SJCRH30 (cell line): ENCODE measurements at regions not wholly inside any gene's neighbourhood (a gene's known extent, or its start where the extent isn't known, plus 50 kb on each side); places are given as distances from the start of the nearest gene placed in this dataset.

Experiments used
- DNase-seq, 2 experiments: peaks; one replicate each; pipeline ENCODE4 v3.0.0-alpha.2; 2015 to 2020
- H3K27ac ChIP-seq: fragments of 250-450 bp; sonication (Bioruptor Pico); 2 replicates; pipeline ENCODE4 v1.5.1; 2020; ENCODE audit warnings: mild to moderate bottlenecking, moderate library complexity
- H3K27me3 ChIP-seq: fragments of 250-450 bp; sonication (Bioruptor Pico); 2 replicates; pipeline ENCODE4 v1.5.1; 2020; ENCODE audit warnings: mild to moderate bottlenecking, moderate library complexity
- H3K36me3 ChIP-seq: fragments of 250-450 bp; sonication (Bioruptor Pico); 2 replicates; pipeline ENCODE4 v1.5.1; 2020; ENCODE audit warnings: mild to moderate bottlenecking, moderate library complexity
- H3K4me1 ChIP-seq: fragments of 250-450 bp; sonication (Bioruptor Pico); 2 replicates; pipeline ENCODE4 v1.5.1; 2020; ENCODE audit warnings: mild to moderate bottlenecking, moderate library complexity
- H3K4me3 ChIP-seq: fragments of 250-450 bp; sonication (Bioruptor Pico); 2 replicates; pipeline ENCODE4 v1.5.1; 2020; ENCODE audit warnings: mild to moderate bottlenecking, moderate library complexity
- H3K9me3 ChIP-seq: fragments of 250-450 bp; sonication (Bioruptor Pico); replicated peaks from 2 replicates; pipeline ENCODE4 v1.5.1; 2020; ENCODE audit warnings: mild to moderate bottlenecking, moderate library complexity

DNA sequence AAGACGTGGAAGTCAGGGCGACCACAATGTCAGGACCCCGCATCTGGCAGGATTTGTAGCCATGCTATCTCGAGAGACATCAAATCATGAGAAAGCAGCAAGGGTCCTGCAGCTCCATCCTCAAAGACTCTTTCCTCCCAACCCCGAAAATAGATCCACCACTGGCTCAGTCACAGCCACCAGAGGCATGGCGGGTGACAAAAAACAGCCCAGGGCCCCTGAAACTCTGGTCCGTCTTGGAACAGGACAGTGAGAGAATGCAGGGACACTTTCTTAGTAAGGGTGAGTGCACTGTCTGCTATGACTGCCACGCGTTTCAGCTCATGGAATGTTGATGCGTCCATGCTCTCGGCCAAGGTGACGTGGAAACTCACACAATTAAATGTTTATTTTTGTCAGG is 220.9 kb downstream of the IRX2 start:
- no peaks in the 10 kb centered on the region for H3K4me1 ChIP-seq
- H3K9me3 ChIP-seq: no peaks in the 10 kb centered on the region
- no peak overlapping the region for H3K27ac ChIP-seq
- no peak overlapping the region for H3K4me3 ChIP-seq
- H3K36me3 ChIP-seq: no peaks in the 10 kb centered on the region
- H3K27me3 ChIP-seq: no peaks in the 10 kb centered on the region
- no peak for DNase-seq

DNA sequence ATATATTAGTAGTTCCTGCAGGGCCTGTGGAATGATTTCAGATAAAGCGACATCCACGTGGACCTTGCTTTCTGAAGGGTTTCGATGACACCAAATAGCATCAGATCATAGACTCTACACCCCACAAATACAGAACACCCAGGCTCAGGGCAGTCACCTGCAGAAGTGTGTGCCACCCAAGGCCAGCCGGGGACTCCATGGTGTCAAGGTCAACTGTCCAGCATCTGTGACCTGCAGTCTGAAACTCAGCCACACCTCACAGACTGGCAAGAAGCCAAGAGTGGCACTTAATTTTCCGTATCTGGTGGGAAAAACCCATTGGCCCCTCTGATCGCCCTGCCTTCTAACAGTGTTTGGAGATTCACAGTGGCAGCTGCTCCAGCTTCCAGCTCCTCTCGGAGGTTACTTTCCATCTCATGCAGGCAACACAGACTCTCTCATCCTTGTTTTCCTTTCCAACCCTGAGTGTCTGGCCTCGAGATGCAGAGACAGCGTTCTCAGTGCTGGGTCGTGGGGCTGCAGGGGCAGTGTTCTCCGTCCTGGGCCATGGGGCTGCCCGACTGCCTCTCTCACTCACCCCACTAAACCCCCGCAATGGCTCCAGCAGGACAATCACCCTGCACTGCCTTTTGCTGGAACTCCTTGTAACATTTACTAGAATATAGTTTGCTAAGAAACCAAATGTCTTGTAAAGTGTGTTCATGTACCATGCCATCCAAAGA is 221.9 kb downstream of the IRX2 start:
- no peaks in the 10 kb centered on the region for H3K9me3 ChIP-seq
- DNase-seq: no peak
- H3K27me3 ChIP-seq: no peaks in the 10 kb centered on the region
- no peak overlapping the region for H3K4me3 ChIP-seq
- H3K4me1 ChIP-seq: no peaks in the 10 kb centered on the region
- no peak overlapping the region for H3K27ac ChIP-seq
- H3K36me3 ChIP-seq: no peaks in the 10 kb centered on the region

- no peak for DNase-seq
- Histone ChIP-seq H3K4me3 (no peak overlapping the region), H3K27ac (no peak overlapping the region), H3K27me3 (no peaks in the 10 kb centered on the region), H3K4me1 (no peaks in the 10 kb centered on the region), H3K9me3 (no peaks in the 10 kb centered on the region), H3K36me3 (no peaks in the 10 kb centered on the region)
Measured at GRCh38 chr5:2525351-2525750, 226.1 kb downstream of the IRX2 start.

GRCh38 chr5:2524620-2525019 is 226.9 kb downstream of the IRX2 start:
- no peaks in the 10 kb centered on the region for H3K4me1 ChIP-seq
- no peak for DNase-seq
- no peaks in the 10 kb centered on the region for H3K9me3 ChIP-seq
- no peaks in the 10 kb centered on the region for H3K36me3 ChIP-seq
- no peak overlapping the region for H3K4me3 ChIP-seq
- no peaks in the 10 kb centered on the region for H3K27me3 ChIP-seq
- H3K27ac ChIP-seq: no peak overlapping the region

DNA sequence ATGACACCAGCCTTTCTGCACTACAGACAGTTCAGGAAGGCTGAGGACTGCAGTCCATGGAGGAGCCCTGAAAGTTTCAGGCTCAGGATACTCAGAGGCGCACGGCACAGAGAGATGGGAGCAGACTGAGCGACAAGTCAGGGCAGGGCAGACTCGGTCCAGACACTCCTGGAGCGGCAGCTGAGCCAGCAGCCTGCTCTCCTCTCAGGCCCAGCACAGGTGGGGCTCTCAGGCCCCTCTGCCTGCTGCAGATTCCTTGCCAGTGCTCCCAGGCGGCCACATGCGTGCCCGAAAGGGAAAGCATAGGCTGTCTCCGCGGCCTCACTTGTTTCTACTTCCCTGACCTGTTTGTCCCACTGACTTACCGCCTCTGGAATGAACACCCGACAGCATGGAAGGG is 228.3 kb downstream of the IRX2 start:
- Histone ChIP-seq H3K27me3 (no peaks in the 10 kb centered on the region), H3K27ac (no peak overlapping the region), H3K4me1 (no peaks in the 10 kb centered on the region), H3K36me3 (no peaks in the 10 kb centered on the region), H3K9me3 (no peaks in the 10 kb centered on the region), H3K4me3 (no peak overlapping the region)
- no peak for DNase-seq

GRCh38 chr5:2522372-2522771 is 229.1 kb downstream of the IRX2 start:
- no peaks in the 10 kb centered on the region for H3K9me3 ChIP-seq
- no peak overlapping the region for H3K27ac ChIP-seq
- H3K27me3 ChIP-seq: no peaks in the 10 kb centered on the region
- DNase-seq: no peak
- no peak overlapping the region for H3K4me3 ChIP-seq
- no peaks in the 10 kb centered on the region for H3K36me3 ChIP-seq
- no peaks in the 10 kb centered on the region for H3K4me1 ChIP-seq

DNA sequence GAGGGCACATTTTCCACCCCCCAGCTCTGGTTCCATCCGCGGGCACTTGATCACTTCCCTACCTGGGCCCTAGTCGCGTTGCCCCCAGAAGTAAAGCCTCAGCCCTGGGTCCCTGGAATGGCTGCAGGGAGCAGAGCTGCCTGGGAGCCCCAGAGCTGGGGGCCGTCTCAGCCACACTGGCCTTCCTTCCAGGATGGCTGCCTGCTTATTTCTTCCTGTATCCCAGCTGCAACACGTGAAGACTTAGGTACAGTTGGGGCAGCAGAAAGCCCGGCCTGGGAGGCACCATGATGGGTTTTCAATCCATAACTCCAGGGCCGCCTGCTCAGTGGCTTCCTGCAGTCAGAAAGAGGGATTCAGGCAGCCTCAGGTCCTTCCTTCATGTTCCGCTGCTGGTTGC is 232.3 kb downstream of the IRX2 start:
- DNase-seq: no peak

DNA sequence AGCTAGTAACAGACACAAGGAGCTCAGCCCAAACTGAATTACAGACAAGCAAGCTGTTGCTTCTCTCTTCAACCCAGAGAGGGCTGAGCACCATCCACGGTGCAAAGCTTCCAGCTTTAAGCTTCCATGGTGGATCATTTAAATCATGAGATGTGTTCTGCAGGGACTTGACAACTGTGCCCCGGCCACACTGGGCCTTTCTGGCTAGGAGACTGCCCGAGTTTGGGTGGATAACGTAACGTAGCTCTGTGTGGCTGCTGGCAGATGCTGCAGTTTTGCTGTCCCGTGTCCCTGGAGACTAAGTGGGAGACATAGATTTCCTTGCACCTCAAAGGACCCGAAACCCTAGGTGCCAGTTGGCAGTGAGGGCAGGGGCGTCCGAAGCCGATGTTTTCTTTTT is 234.0 kb downstream of the IRX2 start:
- Histone ChIP-seq H3K27ac (no peak overlapping the region), H3K4me3 (no peak overlapping the region)
- DNase-seq: no peak

More for the DNA sequence above, 232.3 kb downstream of the IRX2 start:
- Histone ChIP-seq H3K4me1 (no peaks in the 10 kb centered on the region), H3K27me3 (no peaks in the 10 kb centered on the region), H3K4me3 (no peak overlapping the region), H3K36me3 (no peaks in the 10 kb centered on the region), H3K27ac (no peak overlapping the region), H3K9me3 (no peaks in the 10 kb centered on the region)

DNA sequence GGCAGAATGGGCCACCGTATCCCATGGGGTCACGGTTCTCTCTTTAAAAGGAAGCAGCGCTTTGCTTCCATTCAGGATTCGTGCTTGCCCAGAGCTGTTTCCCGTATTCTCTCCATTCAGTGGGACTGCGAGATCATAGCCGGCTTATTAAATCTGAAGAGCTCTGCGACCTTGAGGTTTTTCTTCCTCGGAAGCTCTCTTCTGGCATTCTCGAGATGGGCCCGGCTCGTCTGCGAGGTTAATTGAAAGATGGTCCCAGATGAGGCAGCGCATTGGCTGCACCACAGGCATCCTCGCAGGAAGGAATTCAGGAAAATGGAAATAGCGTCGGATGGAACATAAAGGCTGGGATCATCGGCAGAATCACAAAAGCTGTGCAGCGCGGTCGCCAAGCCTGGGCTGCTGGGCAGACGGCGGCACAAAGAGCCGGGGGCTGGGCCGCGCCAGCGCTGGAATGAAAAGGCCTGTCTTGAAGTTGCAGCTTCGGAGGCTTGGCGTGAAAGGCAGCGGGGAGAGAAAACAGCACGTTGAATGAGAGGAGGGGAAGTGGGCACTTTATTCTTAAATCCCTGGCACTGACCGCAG is 236.2 kb downstream of the IRX2 start:
- Histone ChIP-seq H3K36me3 (no peaks in the 10 kb centered on the region), H3K27me3 (no peaks in the 10 kb centered on the region), H3K9me3 (no peaks in the 10 kb centered on the region), H3K4me1 (no peaks in the 10 kb centered on the region), H3K4me3 (no peak overlapping the region), H3K27ac (no peak overlapping the region)
- DNase-seq: no peak

More for the DNA sequence above, 234.0 kb downstream of the IRX2 start:
- Histone ChIP-seq H3K27me3 (no peaks in the 10 kb centered on the region), H3K4me1 (no peaks in the 10 kb centered on the region), H3K36me3 (no peaks in the 10 kb centered on the region), H3K9me3 (no peaks in the 10 kb centered on the region)

DNA sequence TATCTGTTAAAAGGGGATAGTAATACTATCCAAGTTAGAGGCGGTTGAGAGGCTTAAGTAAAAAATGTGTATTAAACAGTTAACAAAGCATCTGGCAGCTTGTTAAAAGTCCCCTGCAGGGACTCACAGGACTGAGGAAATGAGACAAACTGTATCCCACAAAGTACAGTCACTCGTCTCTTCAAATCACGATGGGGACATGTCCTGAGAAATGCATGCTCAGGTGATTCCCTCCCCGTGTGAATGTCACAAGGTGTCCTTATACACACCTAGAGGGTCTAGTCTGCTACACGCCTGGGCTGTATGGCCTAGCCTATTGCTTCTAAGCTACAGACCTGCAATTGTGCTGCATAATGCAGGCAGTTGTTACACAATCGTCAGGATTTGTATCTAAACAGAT is 237.0 kb downstream of the IRX2 start:
- no peaks in the 10 kb centered on the region for H3K4me1 ChIP-seq
- no peaks in the 10 kb centered on the region for H3K27me3 ChIP-seq
- no peak overlapping the region for H3K27ac ChIP-seq
- no peak for DNase-seq
- no peaks in the 10 kb centered on the region for H3K36me3 ChIP-seq
- no peak overlapping the region for H3K4me3 ChIP-seq
- H3K9me3 ChIP-seq: no peaks in the 10 kb centered on the region

DNA sequence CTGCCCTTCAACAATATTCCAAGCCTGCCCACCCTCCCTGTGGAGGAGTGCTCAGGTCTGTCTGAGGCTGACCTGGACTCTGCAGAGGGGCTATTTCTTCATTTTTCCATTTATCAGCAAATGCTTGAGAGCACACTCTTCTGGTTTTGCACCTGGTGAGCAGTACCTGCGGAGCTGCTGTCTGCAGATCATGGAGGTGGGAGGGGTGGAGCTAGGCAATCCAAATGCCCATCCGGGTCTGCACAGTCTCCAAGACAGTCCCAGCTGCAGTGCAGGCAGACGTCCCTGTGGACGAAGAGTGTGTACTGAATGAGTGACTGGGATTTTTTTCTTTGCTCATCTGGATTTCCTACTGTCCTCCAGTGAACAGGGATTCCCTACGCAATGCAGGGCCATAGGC is 239.8 kb downstream of the IRX2 start:
- no peak for DNase-seq
- no peaks in the 10 kb centered on the region for H3K9me3 ChIP-seq
- H3K27me3 ChIP-seq: no peaks in the 10 kb centered on the region

DNA sequence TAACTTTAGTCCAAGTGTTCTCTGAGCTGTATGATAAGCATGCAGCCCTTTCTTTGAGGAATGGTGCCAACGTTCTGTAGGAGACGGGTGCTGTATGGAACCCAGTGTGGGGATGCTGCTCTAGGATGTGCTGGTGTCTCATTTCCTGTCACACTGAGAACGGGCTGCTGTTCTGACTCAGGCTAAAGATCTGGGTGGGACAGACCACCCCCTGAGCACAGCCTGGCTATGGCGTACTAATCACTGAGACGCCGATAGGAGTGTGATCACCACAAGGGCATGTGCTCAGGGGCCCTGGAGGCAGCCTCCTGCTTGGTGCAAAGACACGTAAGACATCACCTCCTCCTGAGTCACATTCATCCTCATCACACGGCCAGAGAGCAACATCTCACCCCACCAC is 240.4 kb downstream of the IRX2 start:
- no peaks in the 10 kb centered on the region for H3K9me3 ChIP-seq
- no peaks in the 10 kb centered on the region for H3K4me1 ChIP-seq
- H3K36me3 ChIP-seq: no peaks in the 10 kb centered on the region
- no peak overlapping the region for H3K27ac ChIP-seq
- no peak for DNase-seq
- H3K4me3 ChIP-seq: no peak overlapping the region
- no peaks in the 10 kb centered on the region for H3K27me3 ChIP-seq

More for the DNA sequence above, 239.8 kb downstream of the IRX2 start:
- H3K36me3 ChIP-seq: no peaks in the 10 kb centered on the region
- no peak overlapping the region for H3K4me3 ChIP-seq
- H3K27ac ChIP-seq: no peak overlapping the region
- H3K4me1 ChIP-seq: no peaks in the 10 kb centered on the region

GRCh38 chr5:2509527-2509926 is 241.9 kb downstream of the IRX2 start:
- H3K27me3 ChIP-seq: no peaks in the 10 kb centered on the region
- H3K36me3 ChIP-seq: no peaks in the 10 kb centered on the region
- no peak for DNase-seq
- H3K9me3 ChIP-seq: no peaks in the 10 kb centered on the region
- H3K4me1 ChIP-seq: no peaks in the 10 kb centered on the region
- H3K4me3 ChIP-seq: no peak overlapping the region
- no peak overlapping the region for H3K27ac ChIP-seq

- no peaks in the 10 kb centered on the region for H3K9me3 ChIP-seq
- H3K4me3 ChIP-seq: no peak overlapping the region
- no peaks in the 10 kb centered on the region for H3K36me3 ChIP-seq
- H3K27ac ChIP-seq: no peak overlapping the region
- no peak for DNase-seq
- no peaks in the 10 kb centered on the region for H3K27me3 ChIP-seq
- no peaks in the 10 kb centered on the region for H3K4me1 ChIP-seq
Measured at GRCh38 chr5:2508514-2508913, 243.0 kb downstream of the IRX2 start.

DNA sequence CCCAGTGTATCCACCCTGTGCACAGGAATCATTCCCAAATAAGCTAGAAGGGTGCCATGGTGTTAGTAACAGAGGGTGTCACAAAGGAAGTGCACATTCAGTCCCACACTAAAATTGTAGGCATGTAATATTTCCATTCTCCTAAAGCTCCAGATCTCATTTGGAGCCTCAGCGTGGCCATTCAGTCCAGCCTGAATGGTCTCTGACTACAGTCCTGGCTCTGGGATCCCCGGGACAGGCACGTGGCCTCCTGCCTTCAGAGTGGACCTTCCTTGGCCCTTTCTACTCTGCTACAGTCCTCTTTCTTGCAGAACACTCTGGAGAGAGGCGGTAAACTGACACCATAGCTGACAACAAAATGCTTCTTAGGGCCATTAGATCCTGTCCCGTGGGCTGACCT is 243.9 kb downstream of the IRX2 start:
- DNase-seq: no peak
- no peak overlapping the region for H3K4me3 ChIP-seq
- no peak overlapping the region for H3K27ac ChIP-seq
- no peaks in the 10 kb centered on the region for H3K36me3 ChIP-seq
- no peaks in the 10 kb centered on the region for H3K9me3 ChIP-seq
- H3K4me1 ChIP-seq: no peaks in the 10 kb centered on the region
- H3K27me3 ChIP-seq: no peaks in the 10 kb centered on the region

DNA sequence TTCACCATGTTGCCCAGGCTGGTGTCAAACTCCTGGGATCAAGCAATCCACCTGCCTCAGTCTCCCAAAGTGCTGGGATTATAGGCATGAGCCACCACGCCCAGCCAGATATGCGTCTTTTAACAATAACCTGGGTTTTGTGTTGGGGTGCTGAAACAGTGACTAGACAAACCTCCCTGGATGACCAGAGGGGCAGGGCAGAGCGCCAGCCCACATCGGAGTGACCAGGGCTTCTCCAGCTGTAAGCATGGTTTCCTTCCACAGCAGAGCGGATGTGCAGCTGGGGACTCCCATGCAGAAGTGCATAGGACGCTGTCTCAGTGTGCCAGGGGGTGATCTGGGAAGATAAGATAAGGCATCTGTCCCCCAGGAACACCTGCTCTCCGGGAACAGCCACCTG is 244.9 kb downstream of the IRX2 start:
- Histone ChIP-seq H3K36me3 (no peaks in the 10 kb centered on the region), H3K4me1 (no peaks in the 10 kb centered on the region), H3K27ac (no peak overlapping the region), H3K4me3 (no peak overlapping the region), H3K9me3 (no peaks in the 10 kb centered on the region), H3K27me3 (no peaks in the 10 kb centered on the region)
- no peak for DNase-seq
